HG03097 (cell line): ENCODE measurements at regions not wholly inside any gene's neighbourhood (a gene's known extent, or its start where the extent isn't known, plus 50 kb on each side); places are given as distances from the start of the nearest gene placed in this dataset.
"Not testable (repeated sequence)": the region's sequence is repeated elsewhere in the genome, so short reads cannot be mapped to it uniquely, and the experiment has no call there.

ENCODE experiments used
- ATAC-seq: cut with Tn5 transposase; IDR thresholded peaks from one replicate; pipeline ENCODE4 v1.9.1; 2021; ENCODE audit not compliant: unreplicated experiment, low FRiP score

DNA sequence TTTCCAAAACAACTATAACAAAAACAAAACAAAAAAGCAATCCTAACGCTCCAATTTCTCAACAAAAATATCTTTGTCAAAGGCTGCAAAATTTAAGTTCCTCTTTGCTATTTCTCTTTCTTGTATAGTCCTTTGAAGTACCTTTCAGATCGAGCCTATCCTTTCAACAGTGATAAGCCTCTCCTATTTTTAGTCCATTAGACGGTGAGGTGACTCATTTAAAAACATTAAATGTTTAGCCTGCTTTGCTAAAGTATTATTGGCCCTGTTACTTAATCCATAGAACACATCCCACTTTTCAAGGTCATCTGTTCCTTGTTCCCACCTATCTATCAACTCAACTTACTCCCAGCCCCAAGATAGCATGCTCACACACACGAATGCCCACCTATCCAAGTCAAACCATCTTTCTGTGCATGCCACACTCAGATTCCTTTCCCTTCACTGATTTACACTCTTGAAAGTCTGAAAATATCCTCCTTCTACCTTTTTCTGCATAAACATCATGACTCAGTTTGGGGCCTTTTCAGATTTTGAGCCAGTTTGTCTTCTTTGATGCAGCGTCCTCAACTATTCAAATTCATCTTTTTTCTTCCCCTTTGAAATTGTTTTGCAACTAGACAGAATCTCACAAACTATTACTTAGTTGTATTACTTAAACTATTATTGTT, 224.9 kb upstream of the TMEM229A start:
- no peak for ATAC-seq

DNA sequence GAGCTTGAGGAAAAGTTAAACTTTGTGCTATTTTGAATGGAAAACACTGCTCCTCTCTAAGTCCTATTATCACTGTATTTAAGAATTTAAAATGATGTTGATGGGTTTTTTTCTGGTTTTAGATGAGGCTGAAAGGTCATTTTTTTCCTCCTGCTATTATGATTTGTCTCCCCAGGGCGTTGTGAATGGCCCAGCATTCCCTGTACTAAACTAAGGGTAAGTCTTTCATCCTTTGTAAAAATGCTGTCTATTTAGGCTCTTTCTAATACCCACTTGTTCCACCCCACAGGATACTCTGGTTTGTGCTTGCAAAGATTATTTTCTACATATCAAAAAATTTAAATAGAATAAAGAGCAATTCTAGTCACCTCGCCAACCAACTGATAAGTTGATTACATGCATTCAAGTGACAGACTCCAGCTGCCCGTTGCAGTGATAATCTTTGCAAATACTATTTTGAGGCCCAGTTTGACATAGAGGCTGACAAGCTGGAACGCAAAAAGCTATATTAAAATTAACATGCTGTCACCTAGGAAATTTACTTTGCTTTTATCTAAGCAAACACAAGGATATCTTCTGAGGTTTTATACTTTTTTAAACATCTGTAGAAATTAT, 222.3 kb upstream of the TMEM229A start:
- no peak for ATAC-seq

DNA sequence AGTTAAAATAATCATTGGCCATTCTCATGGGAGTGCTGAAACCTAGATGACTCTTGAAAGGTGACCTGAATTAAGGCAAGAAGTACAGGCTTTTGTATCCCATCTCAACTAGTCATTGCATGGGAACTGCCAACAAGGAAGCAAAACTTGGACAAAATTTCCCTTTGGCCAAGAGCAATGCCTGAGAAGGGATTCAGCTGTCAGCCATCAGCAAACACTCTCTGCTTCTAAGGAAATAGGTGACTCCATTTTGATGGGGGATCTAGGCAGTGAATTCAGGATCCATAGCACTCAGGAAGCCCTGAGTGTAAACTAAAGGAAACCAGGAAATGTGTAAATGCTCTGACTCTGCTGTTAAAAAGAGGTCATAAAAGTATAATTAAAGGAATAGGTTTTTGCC, 221.5 kb upstream of the TMEM229A start:
- no peak for ATAC-seq

DNA sequence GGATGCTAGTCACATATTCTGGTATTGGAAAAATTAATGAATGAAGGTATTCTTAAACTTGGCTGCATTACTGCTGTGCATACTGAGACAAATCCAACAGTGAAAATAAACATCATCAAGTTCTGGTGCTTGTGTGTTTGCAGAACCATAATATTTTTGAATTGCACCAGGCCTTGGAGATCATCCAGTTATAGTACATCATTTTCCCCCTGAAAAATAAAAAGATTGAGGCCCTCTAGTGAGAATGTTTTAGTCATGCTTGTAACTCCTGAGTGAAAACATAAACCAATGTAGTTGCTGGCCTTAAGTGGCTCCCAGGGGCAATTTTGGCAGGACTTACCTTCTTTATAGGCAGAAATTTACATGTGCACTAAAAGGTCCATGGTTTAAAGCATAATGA, 218.8 kb upstream of the TMEM229A start:
- ATAC-seq, result no peak

DNA sequence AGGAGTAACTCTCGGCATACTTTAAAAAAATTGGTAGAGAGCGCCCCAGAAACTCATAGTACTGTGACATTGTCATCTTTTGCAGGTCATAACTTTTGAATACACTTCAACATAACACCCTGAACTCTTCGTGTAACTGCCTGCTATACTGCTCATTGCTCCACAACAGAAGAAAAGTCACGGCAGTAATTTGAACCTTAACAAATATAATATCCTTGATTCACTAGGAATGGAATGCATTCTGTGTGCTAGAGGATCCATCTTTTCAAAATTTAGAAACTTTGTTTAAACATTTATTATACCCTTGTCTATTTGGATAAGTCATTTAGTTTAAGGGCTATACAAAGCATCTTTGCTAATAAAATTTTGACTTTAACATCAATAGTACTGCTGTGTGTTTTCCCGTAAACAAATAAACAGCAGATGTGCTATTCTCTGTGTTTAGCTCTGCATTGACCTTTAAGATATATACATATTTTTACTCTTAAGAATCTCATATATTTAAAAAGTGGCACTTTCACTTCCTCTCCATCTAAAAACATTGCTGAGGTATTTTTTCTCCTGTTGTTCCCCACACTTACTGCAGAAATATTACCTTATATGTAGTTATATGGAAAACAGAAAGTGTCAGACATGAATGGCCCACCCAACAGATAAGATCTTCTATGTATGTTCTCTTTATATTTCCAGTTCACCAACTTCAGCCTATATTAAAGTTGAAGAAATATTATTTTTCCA, 217.6 kb upstream of the TMEM229A start:
- ATAC-seq, result no peak

DNA sequence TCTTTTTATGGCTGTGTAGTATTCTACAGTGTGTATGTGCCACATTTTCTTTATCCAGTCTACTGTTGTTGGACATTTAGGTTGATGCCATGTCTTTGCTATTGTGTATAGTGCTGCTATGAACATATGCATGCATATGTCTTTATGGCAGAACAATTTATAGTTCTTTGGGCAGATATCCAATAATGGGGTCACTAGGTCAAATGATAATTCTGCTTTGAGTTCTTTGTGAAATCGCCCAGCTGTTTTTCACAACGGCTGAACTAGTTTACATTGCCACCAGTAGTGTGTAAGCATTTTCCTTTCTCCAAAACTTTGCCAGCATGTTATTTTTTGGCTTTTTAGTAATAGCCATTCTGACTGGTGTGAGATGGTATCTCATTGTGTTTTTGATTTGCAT, 214.8 kb upstream of the TMEM229A start:
- ATAC-seq, result no peak

DNA sequence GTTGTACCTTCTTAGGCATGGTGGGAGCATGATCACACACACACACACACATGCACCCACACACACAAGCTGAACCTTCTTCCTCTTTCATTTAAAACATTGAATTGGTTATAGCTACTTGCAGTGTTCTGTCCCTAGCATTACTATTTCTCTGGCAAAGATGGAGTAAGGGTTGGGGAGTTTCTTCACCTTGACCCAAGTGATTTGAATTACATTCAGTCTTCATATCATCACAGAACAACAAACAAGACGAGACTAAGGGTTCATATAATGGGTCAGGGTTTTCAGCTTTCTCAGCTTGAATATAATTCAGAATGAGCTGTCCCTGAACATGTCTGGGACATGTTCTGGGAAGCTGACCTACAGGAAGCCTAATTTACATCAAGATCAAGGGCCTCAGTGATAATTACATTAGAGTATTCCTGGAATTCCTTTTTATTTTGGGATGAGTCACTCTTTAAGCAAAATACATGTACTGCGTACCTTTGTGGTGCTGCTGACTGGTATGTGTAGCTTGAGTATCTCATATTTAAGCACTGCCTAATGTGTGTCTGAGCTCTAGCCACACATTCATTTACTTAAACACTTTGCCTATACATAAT, 213.5 kb upstream of the TMEM229A start:
- no peak for ATAC-seq

DNA sequence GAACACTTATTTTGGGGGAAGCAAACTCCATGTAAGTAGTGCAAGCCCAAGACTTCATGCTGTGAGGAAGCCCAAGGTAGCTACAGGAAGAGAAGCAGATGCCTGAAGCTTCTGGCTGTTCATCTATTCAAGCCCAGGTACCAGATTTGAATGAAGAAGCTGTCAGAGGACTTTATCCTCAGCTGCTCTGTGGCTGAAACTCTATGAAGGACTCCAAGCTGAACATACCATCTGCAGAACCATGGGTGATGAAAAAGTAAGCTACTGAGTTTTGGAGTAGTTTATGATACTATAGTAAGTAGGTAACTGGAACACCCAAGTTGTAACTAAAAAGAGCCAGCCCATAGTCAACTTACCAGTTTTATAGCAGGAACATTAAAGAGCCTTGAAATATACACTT, 211.6 kb upstream of the TMEM229A start:
- ATAC-seq, result not testable (repeated sequence)

DNA sequence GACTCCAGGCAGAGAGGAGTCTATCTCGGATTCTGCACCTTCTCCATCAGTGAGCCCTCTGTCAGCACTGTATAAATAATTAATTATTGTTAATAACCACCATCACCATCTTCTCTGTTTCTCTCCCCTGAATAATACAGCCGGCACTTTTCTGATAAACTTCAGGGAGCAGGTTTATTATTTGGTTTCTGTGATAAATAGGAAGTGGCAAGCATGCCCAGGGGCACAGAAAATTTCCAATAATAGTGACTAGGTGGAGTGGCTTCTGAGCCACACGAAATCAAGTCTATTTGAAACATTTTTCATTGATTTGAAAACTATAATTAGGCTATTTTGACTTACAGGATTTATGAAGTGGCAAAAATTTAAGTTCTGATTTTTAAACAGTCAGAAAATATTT, 186.8 kb upstream of the TMEM229A start:
- no peak for ATAC-seq

DNA sequence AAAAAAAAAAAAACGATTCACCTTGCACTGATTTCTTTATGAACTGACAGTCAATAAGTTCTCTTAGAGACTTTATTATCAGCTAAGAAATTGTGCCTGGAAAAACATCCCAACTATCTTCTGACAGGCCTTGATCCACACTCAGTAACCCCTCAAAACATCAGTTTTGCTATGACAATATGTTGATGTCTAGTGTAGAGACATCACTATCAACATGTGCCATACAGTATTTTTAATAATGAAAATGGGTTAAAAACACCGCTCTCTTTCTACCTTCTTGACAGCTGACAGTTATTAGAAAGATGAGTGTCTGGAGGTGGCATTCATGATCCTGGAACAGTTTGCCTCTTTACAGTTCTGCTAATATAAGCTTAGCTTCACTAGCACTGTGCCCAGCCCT, 175.8 kb upstream of the TMEM229A start:
- no peak for ATAC-seq

DNA sequence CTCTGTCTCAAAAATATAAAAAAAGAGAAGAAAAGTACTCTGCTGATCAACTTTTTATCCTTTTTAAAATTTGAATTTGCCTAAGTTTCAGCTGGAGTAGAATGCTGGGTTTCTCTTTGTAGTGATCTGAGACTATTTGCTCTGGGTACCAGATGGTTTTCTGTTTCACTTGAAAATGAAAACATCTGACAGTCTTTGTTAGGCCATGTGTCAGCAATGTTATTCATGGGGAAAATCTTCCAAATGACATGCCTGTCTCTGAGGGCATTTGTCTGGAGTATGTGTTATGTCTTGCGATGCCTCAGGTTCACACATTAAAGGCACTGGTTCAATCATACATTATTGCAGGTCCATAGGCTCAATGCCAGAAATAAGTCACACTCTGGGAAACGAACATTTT, 175.3 kb upstream of the TMEM229A start:
- no peak for ATAC-seq

DNA sequence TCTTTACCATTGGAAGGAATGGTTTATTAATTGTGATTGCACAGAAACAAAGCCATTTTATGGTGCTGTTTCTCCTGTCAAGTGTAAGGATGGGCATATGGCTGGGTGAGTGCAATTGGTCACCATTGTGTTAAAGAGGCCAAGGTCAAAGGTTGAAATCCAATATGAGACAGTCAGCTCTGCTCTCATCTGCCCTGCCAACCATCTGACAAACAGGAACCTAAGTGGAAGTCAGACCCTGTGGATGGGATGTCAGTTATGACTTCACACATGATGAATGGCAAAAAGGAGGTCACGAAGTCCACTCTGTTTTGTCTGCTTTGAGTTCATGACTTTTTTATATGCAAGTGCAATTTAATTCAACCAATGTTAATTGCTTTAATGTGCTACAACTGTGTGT, 172.7 kb upstream of the TMEM229A start:
- no peak for ATAC-seq

DNA sequence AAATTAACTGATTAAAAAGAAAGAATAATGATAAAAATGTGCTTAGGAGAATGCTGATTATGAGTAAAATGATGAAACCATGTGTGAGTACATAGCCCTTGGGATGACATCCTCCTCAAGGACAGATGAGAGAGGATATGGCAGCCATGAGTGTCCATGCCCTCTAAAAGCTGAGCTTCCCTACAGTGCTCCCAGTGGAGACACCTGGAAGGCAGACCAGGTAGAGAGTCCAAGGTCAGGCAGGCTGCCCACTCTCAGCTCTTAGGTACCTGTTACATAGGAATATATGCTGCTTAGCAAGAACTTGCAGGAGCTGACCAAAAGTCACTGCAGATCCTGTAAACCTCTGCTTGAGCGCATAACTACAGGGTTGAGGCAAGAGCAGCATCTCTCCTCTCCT, 169.7 kb upstream of the TMEM229A start:
- ATAC-seq, result no peak

DNA sequence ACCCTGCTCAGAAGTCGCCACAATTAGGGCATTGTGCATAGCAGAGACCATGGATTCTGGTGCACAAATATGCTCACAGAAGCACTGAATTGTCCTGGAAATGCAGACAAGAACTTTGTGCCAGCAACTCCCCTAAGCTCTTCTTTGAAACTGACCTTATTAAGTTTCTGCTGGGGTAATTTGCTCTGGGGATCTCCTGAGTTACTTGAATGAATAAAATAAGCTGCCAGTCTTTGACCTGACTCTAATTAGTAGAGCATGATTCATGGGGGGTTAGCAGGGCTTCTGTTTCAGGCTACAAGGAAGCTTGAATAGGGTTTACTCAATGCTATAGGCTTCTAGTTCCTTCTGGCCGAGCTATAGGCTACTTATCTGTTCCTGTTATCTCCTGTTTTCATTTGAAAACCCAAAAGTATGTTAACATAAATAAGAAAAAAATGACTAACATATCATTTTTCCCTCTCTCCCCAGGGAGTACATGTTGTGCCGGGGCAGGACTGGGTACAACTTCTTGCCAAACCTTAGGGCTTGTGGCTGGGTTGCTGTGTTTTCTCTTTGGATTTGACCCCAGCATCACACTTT, 169.0 kb upstream of the TMEM229A start:
- no peak for ATAC-seq

DNA sequence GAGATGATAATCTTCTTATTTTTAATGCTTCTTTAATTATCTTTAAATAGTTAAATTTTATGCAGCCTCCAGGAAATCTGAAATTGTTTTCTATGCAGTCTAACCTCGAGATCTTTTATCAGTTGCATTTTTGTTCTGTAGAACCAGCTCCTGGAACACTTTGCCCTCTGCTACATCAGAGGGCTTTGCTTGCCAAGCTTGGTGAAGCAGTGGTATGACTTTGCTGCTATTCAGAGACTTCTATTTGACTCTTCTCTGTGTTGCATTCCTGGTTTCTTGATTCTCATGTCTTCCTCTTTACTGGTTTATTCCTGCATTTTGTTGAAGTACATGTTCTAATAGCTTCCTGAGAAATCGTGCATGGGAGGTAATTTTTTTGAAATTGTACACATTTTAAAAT, 163.7 kb upstream of the TMEM229A start:
- ATAC-seq, result no peak

DNA sequence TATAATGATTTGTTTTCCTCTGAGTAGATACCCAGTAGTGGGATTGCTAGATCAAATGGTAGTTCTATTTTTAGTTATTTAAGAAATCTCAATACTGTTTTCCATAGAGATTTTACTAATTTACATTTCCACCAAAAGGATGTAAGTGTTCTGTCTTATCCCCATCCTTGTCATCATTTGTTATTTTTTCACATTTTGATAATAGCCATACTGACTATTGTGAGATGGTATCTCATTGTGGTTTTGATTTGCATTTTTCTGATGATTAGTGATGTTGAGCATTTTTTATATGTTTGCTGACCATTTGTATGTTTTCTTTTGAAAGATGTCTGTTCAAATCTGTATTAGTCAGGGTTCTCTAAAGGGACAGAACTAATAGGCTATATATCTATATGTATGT, 160.0 kb upstream of the TMEM229A start:
- ATAC-seq, result no peak

DNA sequence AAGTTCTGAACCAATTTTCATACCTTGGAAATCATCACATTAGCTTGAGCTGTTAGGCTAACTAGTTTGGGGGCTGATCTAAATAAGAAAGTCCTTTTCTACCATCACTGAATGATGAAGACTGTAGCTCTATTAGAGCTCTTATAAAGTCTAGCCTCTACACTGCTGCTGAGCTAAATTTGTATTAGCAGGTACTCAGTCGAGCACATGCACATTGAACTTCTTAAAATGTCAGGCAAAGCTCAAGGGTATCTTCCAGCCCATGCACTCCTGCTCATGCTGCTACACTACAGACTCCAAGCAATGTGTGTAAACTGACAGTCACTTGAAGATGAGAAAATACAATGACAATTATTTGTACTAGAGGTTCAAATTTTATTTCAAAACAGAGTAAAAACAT, 158.8 kb upstream of the TMEM229A start:
- ATAC-seq, result no peak

DNA sequence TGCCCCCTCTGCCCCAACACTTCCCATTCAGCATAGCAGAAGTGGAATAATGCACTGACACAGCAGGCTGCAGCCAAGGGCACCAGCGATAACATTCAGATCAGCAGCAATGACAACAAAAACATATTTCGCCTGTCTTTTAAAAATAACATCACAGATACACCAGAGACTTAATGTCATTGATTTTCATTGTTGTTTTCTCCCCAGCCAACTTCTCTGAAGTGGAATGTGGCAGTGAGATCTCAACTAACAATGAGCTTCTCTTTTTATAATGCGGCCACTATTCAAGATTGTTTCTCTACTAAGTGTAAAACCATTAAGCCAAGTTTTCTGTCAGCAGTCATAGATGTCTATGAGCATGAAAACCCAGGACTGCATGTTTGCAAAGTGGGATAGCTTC, 158.2 kb upstream of the TMEM229A start:
- no peak for ATAC-seq

DNA sequence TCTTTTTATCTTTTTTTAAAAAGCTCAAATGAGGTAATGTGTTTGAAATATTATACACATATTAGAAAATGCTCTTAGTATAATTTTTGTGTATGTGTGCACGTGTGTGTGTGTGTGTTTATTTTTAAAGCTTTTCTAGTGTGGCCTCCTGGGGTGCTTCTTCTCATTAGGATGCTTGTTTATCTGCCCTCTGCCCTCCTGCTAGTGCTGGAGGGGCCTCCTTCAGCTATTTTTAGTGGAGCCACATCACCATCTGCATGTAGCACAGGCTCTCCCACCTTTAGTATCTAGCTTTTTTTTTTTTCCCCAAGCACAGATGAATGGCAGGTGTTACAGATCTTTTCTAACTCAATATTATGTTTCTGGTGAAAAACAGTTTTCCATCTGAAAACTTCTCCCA, 155.7 kb upstream of the TMEM229A start:
- ATAC-seq, result no peak

DNA sequence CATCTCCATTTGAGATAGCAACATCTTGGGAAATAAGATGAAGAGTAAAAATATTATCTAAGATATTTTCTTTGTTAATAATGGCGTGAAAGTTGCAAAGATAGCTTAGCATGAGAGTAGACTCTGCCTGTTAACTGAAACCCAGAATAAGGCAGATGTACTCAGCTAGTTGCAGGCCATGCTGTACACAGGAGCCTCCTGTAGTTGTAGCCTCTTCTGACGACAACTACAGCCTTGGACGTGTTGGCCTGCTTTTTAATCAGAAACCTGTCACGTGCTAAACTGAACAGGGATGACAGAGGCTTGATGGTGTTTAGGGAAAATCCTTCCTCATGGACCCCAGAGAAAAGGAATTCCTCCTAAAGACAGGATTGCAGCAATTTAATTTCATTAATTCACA, 155.1 kb upstream of the TMEM229A start:
- ATAC-seq, result no peak

DNA sequence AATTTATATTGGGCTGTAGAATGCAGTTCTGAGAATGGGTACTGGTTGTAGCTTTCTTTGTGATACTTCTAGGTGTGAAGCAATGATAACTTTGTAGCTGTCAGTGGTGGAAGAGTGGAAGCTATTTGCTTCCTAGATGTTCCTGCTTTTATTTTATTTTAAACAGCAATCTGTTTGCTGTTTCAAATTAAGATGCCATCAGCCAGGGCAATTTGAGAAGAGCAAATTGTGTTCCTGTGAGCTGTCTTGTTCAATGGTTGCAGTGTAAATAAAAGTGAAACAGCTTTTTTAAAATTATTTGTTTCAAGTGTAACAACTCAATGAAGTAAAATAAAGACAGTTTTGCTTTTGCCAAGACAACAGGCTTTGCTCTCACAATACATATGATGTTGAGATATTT, 150.8 kb upstream of the TMEM229A start:
- no peak for ATAC-seq
